Retinal pigment epithelial cell (primary cell): ENCODE measurements at regions not wholly inside any gene's neighbourhood (a gene's known extent, or its start where the extent isn't known, plus 50 kb on each side); places are given as distances from the start of the nearest gene placed in this dataset.

Experiments used
- DNase-seq: peaks from one replicate; pipeline ENCODE4 v3.0.0-alpha.2; 2010; ENCODE audit warnings: low read depth
- H3K4me3 ChIP-seq: 2 replicates; pipeline ENCODE4 v1.5.1; 2011; ENCODE audit warnings: mild to moderate bottlenecking, low read length, control low read depth, moderate library complexity
- TF ChIP-seq, protein P1 (sequence below): conservative IDR thresholded peaks from 2 replicates; pipeline ENCODE4 v1.5.1; 2011; ENCODE audit warnings: low read depth, low read length, control low read depth, inconsistent platforms

DNA sequence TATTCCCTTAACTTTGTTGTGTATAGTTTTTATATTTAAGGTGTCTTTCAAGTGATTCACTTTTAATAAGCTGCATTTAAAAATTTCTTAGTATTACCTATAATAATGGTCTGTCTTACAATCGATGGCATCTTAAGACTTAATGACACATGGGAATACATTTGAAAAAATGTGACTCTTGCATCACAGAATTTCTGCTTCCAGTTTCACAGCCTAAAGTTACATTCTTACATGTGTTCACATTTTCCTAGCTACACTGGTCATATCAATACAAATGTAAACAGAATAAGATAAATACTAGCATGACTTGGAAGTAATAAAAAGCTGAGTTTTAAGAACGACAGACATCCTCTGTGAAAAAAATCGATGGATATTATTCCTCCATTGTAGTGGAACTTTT, 1597.1 kb upstream of the MIR17HG start:
- TF ChIP-seq, protein P1, sequence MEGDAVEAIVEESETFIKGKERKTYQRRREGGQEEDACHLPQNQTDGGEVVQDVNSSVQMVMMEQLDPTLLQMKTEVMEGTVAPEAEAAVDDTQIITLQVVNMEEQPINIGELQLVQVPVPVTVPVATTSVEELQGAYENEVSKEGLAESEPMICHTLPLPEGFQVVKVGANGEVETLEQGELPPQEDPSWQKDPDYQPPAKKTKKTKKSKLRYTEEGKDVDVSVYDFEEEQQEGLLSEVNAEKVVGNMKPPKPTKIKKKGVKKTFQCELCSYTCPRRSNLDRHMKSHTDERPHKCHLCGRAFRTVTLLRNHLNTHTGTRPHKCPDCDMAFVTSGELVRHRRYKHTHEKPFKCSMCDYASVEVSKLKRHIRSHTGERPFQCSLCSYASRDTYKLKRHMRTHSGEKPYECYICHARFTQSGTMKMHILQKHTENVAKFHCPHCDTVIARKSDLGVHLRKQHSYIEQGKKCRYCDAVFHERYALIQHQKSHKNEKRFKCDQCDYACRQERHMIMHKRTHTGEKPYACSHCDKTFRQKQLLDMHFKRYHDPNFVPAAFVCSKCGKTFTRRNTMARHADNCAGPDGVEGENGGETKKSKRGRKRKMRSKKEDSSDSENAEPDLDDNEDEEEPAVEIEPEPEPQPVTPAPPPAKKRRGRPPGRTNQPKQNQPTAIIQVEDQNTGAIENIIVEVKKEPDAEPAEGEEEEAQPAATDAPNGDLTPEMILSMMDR, result no peak
- H3K4me3 ChIP-seq, result no peak overlapping the region
- DNase-seq, result no peak

DNA sequence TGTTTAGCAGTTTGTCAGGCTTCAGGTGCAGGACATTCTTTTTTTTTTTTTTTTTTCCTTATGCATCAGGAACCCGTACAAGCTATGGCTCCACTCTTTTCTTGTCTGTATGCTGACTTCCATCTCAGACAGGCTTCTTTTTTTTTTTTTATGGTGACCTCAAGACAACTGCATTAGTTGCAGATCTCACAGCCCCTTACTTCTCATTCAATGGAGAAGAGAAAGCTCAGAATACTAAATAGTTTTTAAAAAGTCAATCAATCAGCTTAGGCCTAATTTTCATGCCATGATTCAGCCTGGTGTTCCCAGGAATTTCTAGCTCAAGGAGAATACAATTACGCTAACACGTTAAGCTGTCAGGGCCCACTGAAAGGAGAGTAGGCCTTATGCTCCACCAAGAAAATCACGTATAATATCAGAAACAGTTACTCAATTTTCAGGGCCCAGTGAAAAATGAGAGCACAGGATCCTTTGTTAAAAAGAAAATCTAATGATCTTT, 1596.0 kb upstream of the MIR17HG start:
- no peak for DNase-seq
- no peak overlapping the region for H3K4me3 ChIP-seq
- TF ChIP-seq, protein P1, result no peak

DNA sequence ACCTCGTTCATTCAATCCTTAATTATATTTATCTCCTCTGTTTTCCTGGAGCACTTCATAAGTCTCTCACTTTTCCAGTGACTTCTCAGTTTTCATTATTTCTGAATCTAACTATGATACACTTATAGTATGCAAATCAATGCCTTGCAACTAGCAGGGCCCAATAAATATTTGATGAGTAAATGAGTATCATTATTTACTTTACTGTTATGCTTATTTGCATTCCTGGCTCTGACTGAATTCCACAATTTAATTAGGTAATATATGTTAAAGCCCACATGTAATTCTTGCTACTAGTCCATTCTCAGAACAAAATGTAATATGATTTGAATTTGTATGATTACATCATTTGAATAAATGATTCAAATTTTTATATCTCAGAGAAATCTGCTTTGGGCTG, 1595.1 kb upstream of the MIR17HG start:
- H3K4me3 ChIP-seq, result no peak overlapping the region
- no peak for DNase-seq
- TF ChIP-seq, protein P1, result no peak

DNA sequence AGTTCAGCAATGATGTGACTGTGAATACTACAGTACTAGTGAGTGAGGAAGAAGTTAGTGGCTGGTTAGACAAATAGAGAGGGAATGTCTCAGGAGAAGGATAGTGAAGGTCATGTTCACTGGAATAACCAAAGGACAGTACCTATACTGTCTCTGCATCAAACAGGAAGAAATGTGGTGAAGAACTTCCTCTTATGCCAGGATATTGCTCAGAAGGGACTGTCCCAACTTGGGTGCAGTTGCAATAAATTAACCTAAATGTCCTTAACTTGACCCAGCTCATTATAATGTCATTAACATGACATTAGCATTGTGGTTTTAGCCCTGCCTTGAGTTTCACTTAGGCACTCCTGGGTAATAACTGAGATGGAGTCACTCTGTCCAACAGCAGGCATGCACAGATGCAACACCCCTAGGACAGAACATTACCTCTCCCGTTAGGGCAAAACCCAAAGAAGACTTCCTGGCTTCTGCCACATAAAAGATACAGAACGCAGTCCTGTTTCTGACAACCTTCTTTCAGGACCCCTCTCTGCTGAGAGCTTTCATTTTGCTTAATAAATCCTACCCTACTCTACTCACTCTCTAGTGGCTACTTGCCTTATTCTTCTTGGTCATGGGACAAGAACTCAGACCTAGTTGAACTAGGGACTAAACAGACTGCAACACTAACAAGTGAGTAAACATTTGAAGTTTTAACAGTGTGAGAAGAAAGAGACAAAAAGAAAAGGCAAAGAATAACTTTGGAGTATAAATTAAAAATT, 1591.6 kb upstream of the MIR17HG start:
- TF ChIP-seq, protein P1, result no peak
- H3K4me3 ChIP-seq, result no peak overlapping the region
- DNase-seq, result no peak

DNA sequence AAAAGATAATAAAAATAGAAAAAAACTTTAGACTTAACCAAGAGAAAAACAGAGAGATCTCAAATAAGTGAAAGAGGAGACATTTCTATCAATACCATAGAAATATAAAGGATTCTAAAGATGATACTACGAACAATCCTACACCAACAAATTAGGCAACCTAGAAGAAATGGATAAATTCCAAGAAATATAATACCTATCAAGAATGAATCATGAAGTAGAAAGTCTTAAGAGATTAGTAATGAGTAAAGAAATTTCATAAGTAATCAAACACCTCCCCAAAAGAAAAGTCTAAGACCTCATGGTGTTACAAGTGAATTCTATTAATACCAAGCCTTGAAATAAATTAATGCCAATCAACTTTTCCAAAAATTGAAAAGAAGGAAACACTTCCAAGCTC, 1584.5 kb upstream of the MIR17HG start:
- peak; percentile 23 for DNase-seq
- TF ChIP-seq, protein P1, result no peak
- H3K4me3 ChIP-seq, result no peak overlapping the region

DNA sequence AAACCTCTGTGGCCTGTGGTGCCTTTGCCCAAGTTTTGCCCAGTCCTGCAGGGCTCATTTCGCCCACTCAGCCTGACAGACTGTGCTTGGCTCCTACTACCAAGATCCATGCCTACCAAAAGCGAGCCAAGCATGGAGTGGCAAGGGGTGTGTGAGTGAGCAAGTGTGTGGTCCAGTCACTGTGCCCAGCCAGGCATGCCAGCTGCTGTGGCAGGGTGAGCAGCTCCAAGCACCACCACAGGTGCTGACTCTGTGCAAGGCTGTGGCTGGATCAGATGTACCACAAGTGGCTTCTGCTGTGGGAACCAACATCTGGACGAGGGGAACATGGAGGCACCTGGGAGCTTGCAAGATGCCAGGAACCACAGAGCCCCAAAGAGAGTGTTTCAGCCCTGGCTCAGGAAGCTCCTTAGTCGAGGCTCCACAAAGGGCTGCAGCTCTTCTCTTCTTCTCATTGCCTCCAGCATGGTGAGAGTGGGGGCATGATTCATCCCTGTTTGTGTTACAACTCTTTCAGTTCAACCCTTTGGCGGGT, 1564.2 kb upstream of the MIR17HG start:
- DNase-seq, result no peak
- TF ChIP-seq, protein P1, result no peak
- no peak overlapping the region for H3K4me3 ChIP-seq
